ENCODE measurements at regions not wholly inside any gene's neighbourhood (a gene's known extent, or its start where the extent isn't known, plus 50 kb on each side); places are given as distances from the start of the nearest gene placed in this dataset.

DNA sequence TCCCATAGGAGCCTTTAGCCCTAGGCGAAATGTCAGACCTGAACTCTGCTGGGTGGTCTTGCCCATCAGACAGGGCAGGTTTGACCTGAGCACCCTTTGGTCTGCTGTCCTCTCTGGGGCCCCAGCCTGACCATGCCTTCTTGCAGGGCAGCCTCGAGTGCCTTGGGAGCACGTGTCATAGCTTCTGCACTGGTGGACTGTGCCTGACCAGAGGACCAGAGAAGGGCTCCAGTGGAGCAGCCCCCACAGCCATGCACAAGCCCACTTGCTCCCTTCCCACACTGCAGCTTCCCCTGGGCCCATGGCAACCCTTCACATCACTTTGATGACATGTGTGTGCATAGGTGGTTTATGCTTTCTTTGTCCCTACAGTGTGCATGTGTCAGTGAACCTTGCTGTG, 394.0 kb downstream of the TEX13C start:
- no peak overlapping the region for H3K27ac ChIP-seq (ENCODE audit: insufficient read depth, low read length, poor library complexity, severe bottlenecking)
- no peaks in the 10 kb centered on the region for H3K27me3 ChIP-seq (ENCODE audit: control insufficient read depth, insufficient read depth, low read length)
- no peak overlapping the region for H3K4me3 ChIP-seq (ENCODE audit: low read depth, low read length)
- H3K4me1 Mint-ChIP-seq, result no peaks in the 10 kb centered on the region
- no peaks in the 10 kb centered on the region for H3K4me1 ChIP-seq (ENCODE audit: control insufficient read depth, insufficient read depth, low read length, poor library complexity, severe bottlenecking)
- peaks cover 0 to 4% (median 0%) of the 10 kb centered on the region in 7 donors for H3K9me3 Mint-ChIP-seq
- no peaks in the 10 kb centered on the region for H3K9me3 ChIP-seq (ENCODE audit: control insufficient read depth in 2 of 2, low read length in 2 of 2)
- no peak overlapping the region for H3K27ac Mint-ChIP-seq
- H3K36me3 ChIP-seq (ENCODE audit: control insufficient read depth, insufficient read depth, low read length), result no peaks in the 10 kb centered on the region
- no peaks in the 10 kb centered on the region for H3K36me3 Mint-ChIP-seq
- H3K27me3 Mint-ChIP-seq, result no peaks in the 10 kb centered on the region
- no peak for ATAC-seq (ENCODE audit: low read depth in 2 of 2)
- H3K4me3 Mint-ChIP-seq, result no peak overlapping the region
- no peak for DNase-seq

DNA sequence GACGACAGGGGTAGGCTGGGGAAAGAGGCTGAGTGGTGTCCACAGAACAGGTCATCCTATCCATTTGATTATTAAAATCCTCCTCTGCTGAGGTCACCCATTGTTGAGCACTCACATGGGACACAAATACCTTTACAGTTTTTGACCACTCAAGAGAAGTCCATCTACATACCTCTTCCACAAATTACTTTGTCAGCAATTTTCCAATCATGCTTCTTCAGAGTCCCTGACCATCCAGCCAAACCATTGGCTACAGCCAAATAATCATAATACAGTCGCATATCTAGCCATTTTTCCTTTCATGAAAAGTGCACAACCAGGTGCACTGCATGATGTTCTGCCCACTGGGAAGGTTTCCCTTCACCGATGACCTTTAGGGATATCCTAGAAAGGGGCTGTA, 407.4 kb downstream of the TEX13C start:
- ATAC-seq (ENCODE audit: low read depth in 2 of 2) (no peak), DNase-seq (no peak)
- H3K9me3 Mint-ChIP-seq, result peaks cover 0 to 2% (median 0%) of the 10 kb centered on the region in 7 donors
- Histone ChIP-seq H3K36me3 (ENCODE audit: control insufficient read depth, insufficient read depth, low read length) (no peaks in the 10 kb centered on the region), H3K27ac (ENCODE audit: insufficient read depth, low read length, poor library complexity, severe bottlenecking) (no peak overlapping the region), H3K27me3 (ENCODE audit: control insufficient read depth, insufficient read depth, low read length) (no peaks in the 10 kb centered on the region), H3K4me1 (ENCODE audit: control insufficient read depth, insufficient read depth, low read length, poor library complexity, severe bottlenecking) (no peaks in the 10 kb centered on the region), H3K9me3 (ENCODE audit: control insufficient read depth in 2 of 2, low read length in 2 of 2) (no peaks in the 10 kb centered on the region), H3K4me3 (ENCODE audit: low read depth, low read length) (no peak overlapping the region)
- H3K4me1 Mint-ChIP-seq, result no peaks in the 10 kb centered on the region
- H3K27me3 Mint-ChIP-seq, result no peaks in the 10 kb centered on the region
- H3K27ac Mint-ChIP-seq, result no peak overlapping the region
- no peaks in the 10 kb centered on the region for H3K36me3 Mint-ChIP-seq
- H3K4me3 Mint-ChIP-seq, result no peak overlapping the region

GRCh38 chrX:125736008-125736729, 416.5 kb downstream of the TEX13C start:
- Histone ChIP-seq H3K4me3 (ENCODE audit: low read depth, low read length) (no peak overlapping the region), H3K9me3 (ENCODE audit: control insufficient read depth in 2 of 2, low read length in 2 of 2) (no peaks in the 10 kb centered on the region), H3K27ac (ENCODE audit: insufficient read depth, low read length, poor library complexity, severe bottlenecking) (no peak overlapping the region), H3K36me3 (ENCODE audit: control insufficient read depth, insufficient read depth, low read length) (no peaks in the 10 kb centered on the region), H3K27me3 (ENCODE audit: control insufficient read depth, insufficient read depth, low read length) (no peaks in the 10 kb centered on the region), H3K4me1 (ENCODE audit: control insufficient read depth, insufficient read depth, low read length, poor library complexity, severe bottlenecking) (no peaks in the 10 kb centered on the region)
- H3K4me3 Mint-ChIP-seq, result no peak overlapping the region
- no peaks in the 10 kb centered on the region for H3K27me3 Mint-ChIP-seq
- no peak for DNase-seq
- no peaks in the 10 kb centered on the region for H3K36me3 Mint-ChIP-seq
- H3K9me3 Mint-ChIP-seq, result peaks cover 0 to 4% (median 0%) of the 10 kb centered on the region in 7 donors
- H3K27ac Mint-ChIP-seq, result no peak overlapping the region
- ATAC-seq (ENCODE audit: low read depth in 2 of 2), result no peak
- H3K4me1 Mint-ChIP-seq, result no peaks in the 10 kb centered on the region

DNA sequence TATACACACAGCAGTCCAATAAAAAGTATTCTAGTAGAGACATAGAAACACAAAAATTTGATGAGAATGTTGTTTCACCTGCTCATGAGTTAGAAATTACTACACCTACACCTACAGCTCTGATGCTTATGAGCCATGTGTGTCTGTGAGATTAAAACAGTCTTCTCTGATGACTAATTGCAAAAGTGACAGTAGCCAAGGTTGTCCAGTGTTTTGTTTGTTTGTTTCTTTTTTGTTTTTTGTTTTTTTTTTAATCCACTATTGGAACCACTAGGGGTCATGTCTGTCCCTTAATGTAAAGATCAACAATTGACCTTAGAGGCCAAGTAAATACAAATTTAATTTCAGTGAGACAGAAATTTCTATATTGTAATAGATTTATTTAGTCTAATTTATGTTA, 423.1 kb downstream of the TEX13C start:
- H3K27me3 Mint-ChIP-seq, result no peaks in the 10 kb centered on the region
- H3K4me3 Mint-ChIP-seq, result no peak overlapping the region
- Histone ChIP-seq H3K4me3 (ENCODE audit: low read depth, low read length) (no peak overlapping the region), H3K9me3 (ENCODE audit: control insufficient read depth in 2 of 2, low read length in 2 of 2) (no peaks in the 10 kb centered on the region), H3K27ac (ENCODE audit: insufficient read depth, low read length, poor library complexity, severe bottlenecking) (no peak overlapping the region), H3K27me3 (ENCODE audit: control insufficient read depth, insufficient read depth, low read length) (no peaks in the 10 kb centered on the region), H3K4me1 (ENCODE audit: control insufficient read depth, insufficient read depth, low read length, poor library complexity, severe bottlenecking) (no peaks in the 10 kb centered on the region), H3K36me3 (ENCODE audit: control insufficient read depth, insufficient read depth, low read length) (no peaks in the 10 kb centered on the region)
- H3K4me1 Mint-ChIP-seq, result no peaks in the 10 kb centered on the region
- no peaks in the 10 kb centered on the region for H3K36me3 Mint-ChIP-seq
- ATAC-seq (ENCODE audit: low read depth in 2 of 2) (no peak), DNase-seq (no peak)
- H3K9me3 Mint-ChIP-seq, result no peaks in the 10 kb centered on the region
- no peak overlapping the region for H3K27ac Mint-ChIP-seq

DNA sequence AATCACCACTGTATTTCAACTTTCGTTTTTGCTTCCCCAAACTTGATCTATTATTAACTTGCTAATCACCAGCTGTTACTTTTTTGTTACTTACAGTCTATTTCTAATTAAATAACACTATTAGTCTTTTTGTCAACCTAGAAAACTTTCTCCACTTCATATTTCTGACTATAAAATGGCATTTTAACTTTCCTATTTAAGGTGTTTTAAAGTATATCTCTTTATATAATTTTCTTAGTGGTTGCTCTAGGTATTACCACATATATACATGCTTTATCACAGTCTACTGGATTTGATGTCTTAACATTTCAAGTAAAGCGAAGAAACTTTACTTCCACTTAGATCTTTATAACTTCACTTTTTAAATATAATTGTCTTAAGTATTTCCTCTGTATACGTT, 421.2 kb downstream of the DCAF12L2 start:
- H3K27ac Mint-ChIP-seq, result no peak overlapping the region
- no peaks in the 10 kb centered on the region for H3K9me3 ChIP-seq (ENCODE audit: control insufficient read depth in 2 of 2, low read length in 2 of 2)
- no peak overlapping the region for H3K4me3 ChIP-seq (ENCODE audit: low read depth, low read length)
- no peaks in the 10 kb centered on the region for H3K9me3 Mint-ChIP-seq
- H3K27me3 Mint-ChIP-seq, result no peaks in the 10 kb centered on the region
- DNase-seq, result no peak
- no peaks in the 10 kb centered on the region for H3K4me1 ChIP-seq (ENCODE audit: control insufficient read depth, insufficient read depth, low read length, poor library complexity, severe bottlenecking)
- ATAC-seq (ENCODE audit: low read depth in 2 of 2), result no peak
- H3K4me1 Mint-ChIP-seq, result no peaks in the 10 kb centered on the region
- H3K36me3 ChIP-seq (ENCODE audit: control insufficient read depth, insufficient read depth, low read length), result no peaks in the 10 kb centered on the region
- no peaks in the 10 kb centered on the region for H3K36me3 Mint-ChIP-seq
- H3K27me3 ChIP-seq (ENCODE audit: control insufficient read depth, insufficient read depth, low read length), result no peaks in the 10 kb centered on the region
- no peak overlapping the region for H3K27ac ChIP-seq (ENCODE audit: insufficient read depth, low read length, poor library complexity, severe bottlenecking)
- no peak overlapping the region for H3K4me3 Mint-ChIP-seq

DNA sequence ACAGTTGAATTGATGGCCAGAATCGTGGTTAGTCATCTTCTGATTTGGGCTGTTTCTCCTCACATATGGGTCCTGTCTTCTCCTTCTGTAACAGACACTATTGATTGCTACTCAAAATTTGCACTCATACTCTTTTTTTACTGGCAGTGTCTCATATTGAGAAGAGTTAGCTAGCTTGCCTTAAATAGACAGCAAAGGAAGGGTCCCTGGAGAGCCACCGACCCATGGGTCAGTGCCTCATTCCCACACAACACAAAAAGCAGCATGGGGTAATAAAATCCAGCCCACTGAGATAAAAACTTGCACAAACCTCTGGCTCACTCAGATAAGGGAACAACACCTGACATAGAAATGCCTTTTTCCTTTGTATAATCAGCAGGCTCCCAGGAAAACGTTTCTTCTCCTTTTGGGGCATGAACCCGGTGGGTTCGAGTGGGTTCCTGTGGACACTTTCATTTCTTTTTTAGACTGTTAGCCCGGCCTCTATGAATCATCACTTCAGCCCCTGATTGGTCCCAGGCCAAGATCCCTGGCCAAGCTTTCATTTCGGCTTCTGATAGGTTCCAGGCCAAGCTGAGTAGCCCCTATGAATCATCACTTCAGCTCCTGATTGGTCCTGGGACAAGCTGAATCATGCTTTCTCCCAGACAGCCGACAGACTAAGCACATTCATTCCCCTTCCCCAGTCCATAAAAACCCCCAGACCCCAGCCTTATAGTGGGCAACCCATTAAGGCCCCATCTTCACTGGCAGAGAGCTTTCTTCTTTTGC, 408.1 kb downstream of the DCAF12L2 start:
- Mint-ChIP-seq H3K4me3 (no peak overlapping the region), H3K36me3 (no peaks in the 10 kb centered on the region), H3K9me3 (peaks cover 0 to 10% (median 3%) of the 10 kb centered on the region in 7 donors), H3K4me1 (no peaks in the 10 kb centered on the region), H3K27ac (no peak overlapping the region), H3K27me3 (no peaks in the 10 kb centered on the region)
- ATAC-seq (ENCODE audit: low read depth in 2 of 2) (no peak), DNase-seq (no peak)
- H3K27ac ChIP-seq (ENCODE audit: insufficient read depth, low read length, poor library complexity, severe bottlenecking), result no peak overlapping the region
- H3K36me3 ChIP-seq (ENCODE audit: control insufficient read depth, insufficient read depth, low read length), result no peaks in the 10 kb centered on the region
- H3K4me1 ChIP-seq (ENCODE audit: control insufficient read depth, insufficient read depth, low read length, poor library complexity, severe bottlenecking), result no peaks in the 10 kb centered on the region
- no peaks in the 10 kb centered on the region for H3K27me3 ChIP-seq (ENCODE audit: control insufficient read depth, insufficient read depth, low read length)
- no peaks in the 10 kb centered on the region for H3K9me3 ChIP-seq (ENCODE audit: control insufficient read depth in 2 of 2, low read length in 2 of 2)
- H3K4me3 ChIP-seq (ENCODE audit: low read depth, low read length), result no peak overlapping the region

DNA sequence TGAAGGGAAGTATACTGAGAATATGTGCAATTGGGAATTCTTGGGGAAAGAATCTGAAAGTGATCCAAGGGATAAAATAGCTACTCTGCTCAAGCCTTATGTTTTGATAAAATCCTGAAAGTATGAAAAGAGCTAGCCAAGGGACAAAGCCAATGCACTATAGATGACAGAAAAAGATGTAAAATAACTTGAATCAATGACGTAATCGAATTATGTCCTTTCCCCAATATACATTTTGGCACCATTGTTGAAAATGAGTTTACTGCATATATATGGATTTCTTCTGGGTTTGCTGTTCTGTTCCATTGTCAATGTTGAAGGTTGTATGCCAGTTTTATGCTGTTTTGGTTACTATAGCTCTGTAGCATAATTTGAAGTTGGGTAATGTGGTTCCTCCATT, 407.3 kb downstream of the DCAF12L2 start:
- no peaks in the 10 kb centered on the region for H3K36me3 Mint-ChIP-seq
- no peak for ATAC-seq (ENCODE audit: low read depth in 2 of 2)
- H3K27me3 Mint-ChIP-seq, result no peaks in the 10 kb centered on the region

DNA sequence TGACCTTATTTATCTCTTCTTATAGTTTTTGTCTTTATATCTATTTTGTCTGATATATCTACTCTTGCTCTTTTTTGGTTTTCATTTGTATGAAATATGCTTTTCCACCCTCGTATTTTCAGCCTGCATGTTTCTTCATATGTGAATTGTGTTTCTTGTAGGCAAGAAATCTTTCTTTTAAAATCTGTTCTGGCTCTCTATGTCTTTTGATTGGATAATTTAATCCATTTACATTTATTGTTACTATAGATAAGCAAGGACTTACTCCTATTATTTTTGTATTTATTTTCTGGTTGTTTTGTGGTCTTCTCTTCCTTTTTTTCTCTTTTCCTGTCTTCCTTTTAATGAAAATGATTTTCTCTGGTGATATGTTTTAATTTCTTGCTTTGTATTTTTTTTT, 403.1 kb downstream of the DCAF12L2 start:
- no peak overlapping the region for H3K4me3 Mint-ChIP-seq
- no peaks in the 10 kb centered on the region for H3K4me1 ChIP-seq (ENCODE audit: control insufficient read depth, insufficient read depth, low read length, poor library complexity, severe bottlenecking)
- DNase-seq (no peak), ATAC-seq (ENCODE audit: low read depth in 2 of 2) (no peak)
- no peaks in the 10 kb centered on the region for H3K36me3 Mint-ChIP-seq
- no peaks in the 10 kb centered on the region for H3K36me3 ChIP-seq (ENCODE audit: control insufficient read depth, insufficient read depth, low read length)
- no peak overlapping the region for H3K27ac Mint-ChIP-seq
- H3K9me3 Mint-ChIP-seq, result peaks cover 2 to 18% (median 7%) of the 10 kb centered on the region in 7 donors
- H3K27ac ChIP-seq (ENCODE audit: insufficient read depth, low read length, poor library complexity, severe bottlenecking), result no peak overlapping the region
- H3K4me1 Mint-ChIP-seq, result no peaks in the 10 kb centered on the region
- no peaks in the 10 kb centered on the region for H3K27me3 ChIP-seq (ENCODE audit: control insufficient read depth, insufficient read depth, low read length)
- peaks cover 0 to 1% of the 10 kb centered on the region in 2 experiments for H3K9me3 ChIP-seq (ENCODE audit: control insufficient read depth in 2 of 2, low read length in 2 of 2)
- no peak overlapping the region for H3K4me3 ChIP-seq (ENCODE audit: low read depth, low read length)
- H3K27me3 Mint-ChIP-seq, result no peaks in the 10 kb centered on the region

More for the DNA sequence above, 407.3 kb downstream of the DCAF12L2 start:
- no peak overlapping the region for H3K4me3 Mint-ChIP-seq
- H3K9me3 Mint-ChIP-seq, result peaks cover 0 to 12% (median 3%) of the 10 kb centered on the region in 7 donors
- Histone ChIP-seq H3K36me3 (ENCODE audit: control insufficient read depth, insufficient read depth, low read length) (no peaks in the 10 kb centered on the region), H3K27me3 (ENCODE audit: control insufficient read depth, insufficient read depth, low read length) (no peaks in the 10 kb centered on the region), H3K4me3 (ENCODE audit: low read depth, low read length) (no peak overlapping the region), H3K27ac (ENCODE audit: insufficient read depth, low read length, poor library complexity, severe bottlenecking) (no peak overlapping the region), H3K9me3 (ENCODE audit: control insufficient read depth in 2 of 2, low read length in 2 of 2) (no peaks in the 10 kb centered on the region), H3K4me1 (ENCODE audit: control insufficient read depth, insufficient read depth, low read length, poor library complexity, severe bottlenecking) (no peaks in the 10 kb centered on the region)
- H3K4me1 Mint-ChIP-seq, result no peaks in the 10 kb centered on the region
- no peak overlapping the region for H3K27ac Mint-ChIP-seq
- no peak for DNase-seq
